ENCODE measurements at regions not wholly inside any gene's neighbourhood (a gene's known extent, or its start where the extent isn't known, plus 50 kb on each side); places are given as distances from the start of the nearest gene placed in this dataset.

DNA sequence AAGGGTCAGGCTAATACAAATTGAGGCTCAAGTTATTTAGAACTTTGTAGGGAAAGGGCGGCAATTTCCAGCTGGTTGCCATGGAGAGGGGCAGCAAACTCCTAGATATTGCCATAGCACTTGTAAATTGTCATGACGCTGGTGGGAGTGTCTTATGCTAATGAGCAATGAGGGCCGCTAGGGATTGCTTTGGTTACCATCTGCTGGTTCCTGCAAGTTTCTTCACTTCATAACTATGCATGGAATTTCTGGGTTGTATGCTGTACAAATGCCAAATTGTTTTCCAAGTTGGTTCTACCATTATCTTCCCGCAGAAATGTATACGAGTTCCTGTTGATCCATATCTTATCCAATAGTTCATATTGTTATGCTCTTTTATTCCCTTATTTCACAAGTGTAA lies 1339.4 kb downstream of the EFNB2 start (continued):
- TF ChIP-seq, protein P1, sequence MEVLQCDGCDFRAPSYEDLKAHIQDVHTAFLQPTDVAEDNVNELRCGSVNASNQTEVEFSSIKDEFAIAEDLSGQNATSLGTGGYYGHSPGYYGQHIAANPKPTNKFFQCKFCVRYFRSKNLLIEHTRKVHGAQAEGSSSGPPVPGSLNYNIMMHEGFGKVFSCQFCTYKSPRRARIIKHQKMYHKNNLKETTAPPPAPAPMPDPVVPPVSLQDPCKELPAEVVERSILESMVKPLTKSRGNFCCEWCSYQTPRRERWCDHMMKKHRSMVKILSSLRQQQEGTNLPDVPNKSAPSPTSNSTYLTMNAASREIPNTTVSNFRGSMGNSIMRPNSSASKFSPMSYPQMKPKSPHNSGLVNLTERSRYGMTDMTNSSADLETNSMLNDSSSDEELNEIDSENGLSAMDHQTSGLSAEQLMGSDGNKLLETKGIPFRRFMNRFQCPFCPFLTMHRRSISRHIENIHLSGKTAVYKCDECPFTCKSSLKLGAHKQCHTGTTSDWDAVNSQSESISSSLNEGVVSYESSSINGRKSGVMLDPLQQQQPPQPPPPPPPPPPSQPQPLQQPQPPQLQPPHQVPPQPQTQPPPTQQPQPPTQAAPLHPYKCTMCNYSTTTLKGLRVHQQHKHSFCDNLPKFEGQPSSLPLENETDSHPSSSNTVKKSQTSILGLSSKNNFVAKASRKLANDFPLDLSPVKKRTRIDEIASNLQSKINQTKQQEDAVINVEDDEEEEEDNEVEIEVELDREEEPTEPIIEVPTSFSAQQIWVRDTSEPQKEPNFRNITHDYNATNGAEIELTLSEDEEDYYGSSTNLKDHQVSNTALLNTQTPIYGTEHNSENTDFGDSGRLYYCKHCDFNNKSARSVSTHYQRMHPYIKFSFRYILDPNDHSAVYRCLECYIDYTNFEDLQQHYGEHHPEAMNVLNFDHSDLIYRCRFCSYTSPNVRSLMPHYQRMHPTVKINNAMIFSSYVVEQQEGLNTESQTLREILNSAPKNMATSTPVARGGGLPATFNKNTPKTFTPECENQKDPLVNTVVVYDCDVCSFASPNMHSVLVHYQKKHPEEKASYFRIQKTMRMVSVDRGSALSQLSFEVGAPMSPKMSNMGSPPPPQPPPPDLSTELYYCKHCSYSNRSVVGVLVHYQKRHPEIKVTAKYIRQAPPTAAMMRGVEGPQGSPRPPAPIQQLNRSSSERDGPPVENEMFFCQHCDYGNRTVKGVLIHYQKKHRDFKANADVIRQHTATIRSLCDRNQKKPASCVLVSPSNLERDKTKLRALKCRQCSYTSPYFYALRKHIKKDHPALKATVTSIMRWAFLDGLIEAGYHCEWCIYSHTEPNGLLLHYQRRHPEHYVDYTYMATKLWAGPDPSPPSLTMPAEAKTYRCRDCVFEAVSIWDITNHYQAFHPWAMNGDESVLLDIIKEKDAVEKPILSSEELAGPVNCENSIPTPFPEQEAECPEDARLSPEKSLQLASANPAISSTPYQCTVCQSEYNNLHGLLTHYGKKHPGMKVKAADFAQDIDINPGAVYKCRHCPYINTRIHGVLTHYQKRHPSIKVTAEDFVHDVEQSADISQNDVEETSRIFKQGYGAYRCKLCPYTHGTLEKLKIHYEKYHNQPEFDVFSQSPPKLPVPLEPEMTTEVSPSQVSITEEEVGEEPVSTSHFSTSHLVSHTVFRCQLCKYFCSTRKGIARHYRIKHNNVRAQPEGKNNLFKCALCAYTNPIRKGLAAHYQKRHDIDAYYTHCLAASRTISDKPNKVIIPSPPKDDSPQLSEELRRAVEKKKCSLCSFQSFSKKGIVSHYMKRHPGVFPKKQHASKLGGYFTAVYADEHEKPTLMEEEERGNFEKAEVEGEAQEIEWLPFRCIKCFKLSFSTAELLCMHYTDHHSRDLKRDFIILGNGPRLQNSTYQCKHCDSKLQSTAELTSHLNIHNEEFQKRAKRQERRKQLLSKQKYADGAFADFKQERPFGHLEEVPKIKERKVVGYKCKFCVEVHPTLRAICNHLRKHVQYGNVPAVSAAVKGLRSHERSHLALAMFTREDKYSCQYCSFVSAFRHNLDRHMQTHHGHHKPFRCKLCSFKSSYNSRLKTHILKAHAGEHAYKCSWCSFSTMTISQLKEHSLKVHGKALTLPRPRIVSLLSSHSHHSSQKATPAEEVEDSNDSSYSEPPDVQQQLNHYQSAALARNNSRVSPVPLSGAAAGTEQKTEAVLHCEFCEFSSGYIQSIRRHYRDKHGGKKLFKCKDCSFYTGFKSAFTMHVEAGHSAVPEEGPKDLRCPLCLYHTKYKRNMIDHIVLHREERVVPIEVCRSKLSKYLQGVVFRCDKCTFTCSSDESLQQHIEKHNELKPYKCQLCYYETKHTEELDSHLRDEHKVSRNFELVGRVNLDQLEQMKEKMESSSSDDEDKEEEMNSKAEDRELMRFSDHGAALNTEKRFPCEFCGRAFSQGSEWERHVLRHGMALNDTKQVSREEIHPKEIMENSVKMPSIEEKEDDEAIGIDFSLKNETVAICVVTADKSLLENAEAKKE (CRISPR knock-in tag; IDR thresholded peaks at IDR 0.05), result no peak
- TF ChIP-seq ZNF114 (CRISPR knock-in tag; IDR thresholded peaks at IDR 0.05), result no peak
- no peak for TF ChIP-seq EZH2phosphoT487 (IDR thresholded peaks at IDR 0.05; ENCODE audit: unreplicated experiment)
- TF ChIP-seq, protein P2, sequence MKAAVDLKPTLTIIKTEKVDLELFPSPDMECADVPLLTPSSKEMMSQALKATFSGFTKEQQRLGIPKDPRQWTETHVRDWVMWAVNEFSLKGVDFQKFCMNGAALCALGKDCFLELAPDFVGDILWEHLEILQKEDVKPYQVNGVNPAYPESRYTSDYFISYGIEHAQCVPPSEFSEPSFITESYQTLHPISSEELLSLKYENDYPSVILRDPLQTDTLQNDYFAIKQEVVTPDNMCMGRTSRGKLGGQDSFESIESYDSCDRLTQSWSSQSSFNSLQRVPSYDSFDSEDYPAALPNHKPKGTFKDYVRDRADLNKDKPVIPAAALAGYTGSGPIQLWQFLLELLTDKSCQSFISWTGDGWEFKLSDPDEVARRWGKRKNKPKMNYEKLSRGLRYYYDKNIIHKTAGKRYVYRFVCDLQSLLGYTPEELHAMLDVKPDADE (IDR thresholded peaks at IDR 0.05), result no peak
- TF ChIP-seq STAT1 (IDR thresholded peaks at IDR 0.05; ENCODE audit: unreplicated experiment), result no peak

DNA sequence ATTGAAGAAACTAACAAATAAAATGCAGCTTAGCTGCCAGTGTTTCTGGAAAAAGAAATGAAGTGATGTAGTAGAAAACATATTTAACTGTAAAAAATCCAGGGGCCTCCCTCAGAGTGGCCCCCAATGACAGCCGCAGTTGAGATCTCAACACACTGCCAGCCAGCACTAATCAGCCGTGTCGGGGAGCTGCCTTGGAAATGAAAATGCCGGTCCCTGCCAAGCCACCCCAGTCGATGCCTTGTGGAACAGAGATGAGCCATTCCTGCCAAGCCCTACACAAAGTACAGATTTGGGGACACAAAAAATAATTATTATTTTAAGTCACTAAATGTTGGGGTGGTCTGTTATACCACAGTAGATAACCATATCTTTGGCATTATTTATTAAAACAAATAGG lies 1342.4 kb downstream of the EFNB2 start:
- no peak for ATAC-seq
- Histone ChIP-seq H3F3A (replicated peaks; ENCODE audit: low read depth) (no peaks in the 10 kb centered on the region), H2AFZ (no peak overlapping the region), H3K9me2 (ENCODE audit: insufficient read depth) (no peaks in the 10 kb centered on the region), H3K79me2 (replicated peaks; ENCODE audit: insufficient read depth) (no peaks in the 10 kb centered on the region), H3K27ac (ENCODE audit: low read depth) (no peak overlapping the region), H3K4me2 (no peak overlapping the region), H3K36me3 (ENCODE audit: insufficient read depth) (no peaks in the 10 kb centered on the region), H3K4me3 (no peak overlapping the region), H4K20me1 (replicated peaks; ENCODE audit: insufficient read depth) (no peaks in the 10 kb centered on the region), H3K27me3 (ENCODE audit: insufficient read depth) (no peaks in the 10 kb centered on the region), H3K4me1 (ENCODE audit: insufficient read depth) (no peaks in the 10 kb centered on the region)
- no peaks in the 10 kb centered on the region for H3K9me3 Mint-ChIP-seq
- H3K36me3 Mint-ChIP-seq (ENCODE audit: low read depth), result no peaks in the 10 kb centered on the region
- H3K27me3 Mint-ChIP-seq (ENCODE audit: insufficient read depth, low read depth, poor library complexity), result no peaks in the 10 kb centered on the region
- TF ChIP-seq NANOG (IDR thresholded peaks at IDR 0.05; ENCODE audit: borderline replicate concordance) (no peak), ZNF114 (CRISPR knock-in tag; IDR thresholded peaks at IDR 0.05) (no peak), POLR2AphosphoS5 (IDR thresholded peaks at IDR 0.05; ENCODE audit: low read depth) (no peak), EZH2 (IDR thresholded peaks at IDR 0.05; ENCODE audit: low read depth, unreplicated experiment) (no peak), EZH2phosphoT487 (IDR thresholded peaks at IDR 0.05; ENCODE audit: unreplicated experiment) (no peak)
- TF ChIP-seq, protein P2 (IDR thresholded peaks at IDR 0.05), result no peak
- H3K4me3 Mint-ChIP-seq, result no peak overlapping the region
- H3K27ac Mint-ChIP-seq, result no peak overlapping the region
- no peak for DNase-seq (ENCODE audit: low spot score)
- 0 out of 3 replicates have a peak, but pooled peaks cover 3% of the 10 kb centered on the region for H3K4me1 Mint-ChIP-seq

All from GM23338 (cell line).